Fibroblast of the aortic adventitia (primary cell): ENCODE measurements at regions not wholly inside any gene's neighbourhood (a gene's known extent, or its start where the extent isn't known, plus 50 kb on each side); places are given as distances from the start of the nearest gene placed in this dataset.

Source experiments
- DNase-seq: peaks from one replicate; pipeline ENCODE4 v3.0.0-alpha.2; 2010; ENCODE audit warnings: low read depth
- H3K4me3 ChIP-seq: 2 replicates; pipeline ENCODE4 v1.5.1; 2011; ENCODE audit warnings: low read depth, mild to moderate bottlenecking, control low read depth, low read length, moderate library complexity
- TF ChIP-seq, protein P1 (sequence below): IDR thresholded peaks from 2 replicates; pipeline ENCODE4 v1.5.1; 2011; ENCODE audit warnings: mild to moderate bottlenecking, low read length, control low read depth, inconsistent platforms; ENCODE audit not compliant: insufficient read depth

DNA sequence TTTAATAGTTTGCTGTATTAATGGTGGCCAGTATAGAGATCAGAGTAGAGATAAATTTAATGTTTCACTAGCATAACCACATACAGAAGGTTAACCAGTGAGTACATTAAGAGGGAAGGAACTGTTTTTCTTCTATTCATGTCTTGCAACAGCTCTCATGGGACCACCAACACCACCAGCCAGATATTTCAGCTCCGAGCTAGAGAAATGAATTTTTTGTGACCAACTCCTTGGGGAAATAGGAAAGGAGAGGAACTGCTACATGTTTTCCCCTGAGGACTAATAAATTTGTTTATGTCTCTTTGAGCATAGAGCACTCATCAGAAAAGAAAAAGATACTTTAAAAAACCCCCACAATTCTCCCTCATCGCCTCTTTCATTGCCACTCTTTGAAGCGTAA lies 247.5 kb downstream of the MBNL1 start:
- TF ChIP-seq, protein P1, sequence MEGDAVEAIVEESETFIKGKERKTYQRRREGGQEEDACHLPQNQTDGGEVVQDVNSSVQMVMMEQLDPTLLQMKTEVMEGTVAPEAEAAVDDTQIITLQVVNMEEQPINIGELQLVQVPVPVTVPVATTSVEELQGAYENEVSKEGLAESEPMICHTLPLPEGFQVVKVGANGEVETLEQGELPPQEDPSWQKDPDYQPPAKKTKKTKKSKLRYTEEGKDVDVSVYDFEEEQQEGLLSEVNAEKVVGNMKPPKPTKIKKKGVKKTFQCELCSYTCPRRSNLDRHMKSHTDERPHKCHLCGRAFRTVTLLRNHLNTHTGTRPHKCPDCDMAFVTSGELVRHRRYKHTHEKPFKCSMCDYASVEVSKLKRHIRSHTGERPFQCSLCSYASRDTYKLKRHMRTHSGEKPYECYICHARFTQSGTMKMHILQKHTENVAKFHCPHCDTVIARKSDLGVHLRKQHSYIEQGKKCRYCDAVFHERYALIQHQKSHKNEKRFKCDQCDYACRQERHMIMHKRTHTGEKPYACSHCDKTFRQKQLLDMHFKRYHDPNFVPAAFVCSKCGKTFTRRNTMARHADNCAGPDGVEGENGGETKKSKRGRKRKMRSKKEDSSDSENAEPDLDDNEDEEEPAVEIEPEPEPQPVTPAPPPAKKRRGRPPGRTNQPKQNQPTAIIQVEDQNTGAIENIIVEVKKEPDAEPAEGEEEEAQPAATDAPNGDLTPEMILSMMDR: no peak
- no peak overlapping the region for H3K4me3 ChIP-seq
- DNase-seq: no peak

DNA sequence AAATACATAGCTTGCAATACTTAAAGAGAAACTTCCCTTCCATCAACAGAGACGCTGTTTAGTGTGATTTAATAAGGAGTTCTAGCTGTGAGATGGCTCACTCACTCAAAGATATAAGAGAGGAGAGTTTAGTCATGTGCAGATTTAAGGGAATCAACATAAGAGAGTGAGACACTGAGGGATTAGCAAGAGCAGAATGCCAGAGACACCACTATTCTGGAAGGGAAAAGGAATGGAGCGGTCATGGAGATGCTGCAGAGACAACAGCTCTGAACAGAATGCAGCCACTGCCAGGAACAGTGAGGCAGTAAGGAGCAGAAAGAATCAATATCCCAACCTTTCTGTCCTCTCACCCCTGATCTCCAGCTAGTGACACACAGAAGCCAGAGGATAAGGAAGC lies 248.8 kb downstream of the MBNL1 start:
- DNase-seq: no peak
- TF ChIP-seq, protein P1: no peak
- no peak overlapping the region for H3K4me3 ChIP-seq

DNA sequence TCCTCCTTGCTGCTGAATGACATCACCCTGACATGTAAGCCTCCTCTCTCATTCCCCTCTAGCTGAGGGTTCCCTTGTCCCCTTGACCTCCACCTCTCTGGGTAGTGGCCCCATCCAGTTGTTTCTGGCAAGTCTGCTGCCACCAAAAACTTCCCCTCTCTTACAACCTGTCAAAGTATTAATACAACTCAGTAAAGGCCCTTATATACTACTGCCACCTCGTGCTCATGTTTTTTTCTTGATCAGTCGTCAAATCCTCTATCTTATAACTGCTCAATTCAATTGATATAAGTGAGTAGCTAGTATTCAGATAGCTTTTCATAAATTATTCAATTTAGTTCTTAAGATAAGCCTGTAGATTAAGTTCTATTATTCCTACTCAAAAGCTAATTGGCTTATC lies 249.6 kb downstream of the MBNL1 start:
- TF ChIP-seq, protein P1: no peak
- no peak for DNase-seq
- H3K4me3 ChIP-seq: no peak overlapping the region

- DNase-seq: no peak
- TF ChIP-seq, protein P1: no peak
- no peak overlapping the region for H3K4me3 ChIP-seq
Observed at GRCh38 chr3:152519376-152519775, 250.6 kb downstream of the MBNL1 start.

DNA sequence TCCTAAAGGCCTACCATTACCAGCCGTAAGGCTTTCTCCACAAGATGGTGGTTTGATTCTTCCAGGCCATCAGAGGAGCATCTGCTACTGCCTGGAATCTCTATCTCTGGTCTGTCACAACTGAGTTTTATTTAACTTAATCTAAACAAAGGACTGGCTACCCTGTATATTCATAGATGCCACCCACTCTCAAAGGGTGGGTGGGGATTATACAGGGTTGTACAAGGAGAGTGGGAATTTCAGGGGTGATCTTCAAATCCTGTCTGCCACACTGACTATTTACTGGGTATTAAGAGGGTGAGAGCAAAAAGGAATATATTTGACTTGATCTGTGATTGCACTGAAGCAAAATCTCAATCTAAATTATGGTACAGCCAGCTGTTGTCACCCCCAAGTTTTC lies 253.3 kb downstream of the MBNL1 start:
- no peak overlapping the region for H3K4me3 ChIP-seq
- DNase-seq: no peak
- TF ChIP-seq, protein P1: no peak

- no peak overlapping the region for H3K4me3 ChIP-seq
- TF ChIP-seq, protein P1: peak; percentile 72
- DNase-seq: peak; percentile 82
Observed at GRCh38 chr3:152524198-152525140, 255.7 kb downstream of the MBNL1 start.
